SKM-1 (cell line): ENCODE measurements at regions not wholly inside any gene's neighbourhood (a gene's known extent, or its start where the extent isn't known, plus 50 kb on each side); places are given as distances from the start of the nearest gene placed in this dataset.

ENCODE experiments used
- DNase-seq: peaks from one replicate; lab custom pipeline; 2025; ENCODE audit not compliant: unreplicated experiment; lab: John Stamatoyannopoulos, UW

GRCh38 chrX:39582091-39582490, 515.7 kb downstream of the BCOR start:
- no peak for DNase-seq

GRCh38 chrX:39582976-39583375, 514.8 kb downstream of the BCOR start:
- DNase-seq: no peak

GRCh38 chrX:39585808-39586207, 511.9 kb downstream of the BCOR start:
- DNase-seq: no peak

GRCh38 chrX:39586359-39586758, 511.4 kb downstream of the BCOR start:
- DNase-seq: no peak

- no peak for DNase-seq
These were observed 506.7 kb downstream of the BCOR start for GRCh38 chrX:39591099-39591498.

- DNase-seq: no peak
These were observed 505.0 kb downstream of the BCOR start for GRCh38 chrX:39592776-39593175.

- no peak for DNase-seq
These were observed 501.8 kb downstream of the BCOR start for GRCh38 chrX:39595977-39596376.

GRCh38 chrX:39596437-39596836, 501.3 kb downstream of the BCOR start:
- no peak for DNase-seq

GRCh38 chrX:39599339-39599738, 498.4 kb downstream of the BCOR start:
- DNase-seq: no peak

- DNase-seq: no peak
These were observed 497.5 kb downstream of the BCOR start for GRCh38 chrX:39600222-39600621.

GRCh38 chrX:39601231-39602177, 496.3 kb downstream of the BCOR start:
- no peak for DNase-seq

- no peak for DNase-seq
These were observed 495.6 kb downstream of the BCOR start for GRCh38 chrX:39602195-39602594.

GRCh38 chrX:39603230-39603629, 494.5 kb downstream of the BCOR start:
- DNase-seq: no peak

GRCh38 chrX:39605183-39605582, 492.6 kb downstream of the BCOR start:
- DNase-seq: no peak

GRCh38 chrX:39605866-39606265, 491.9 kb downstream of the BCOR start:
- no peak for DNase-seq

GRCh38 chrX:39609941-39610340, 487.8 kb downstream of the BCOR start:
- no peak for DNase-seq

- DNase-seq: no peak
These were observed 486.3 kb downstream of the BCOR start for GRCh38 chrX:39611468-39611867.

- no peak for DNase-seq
These were observed 484.2 kb downstream of the BCOR start for GRCh38 chrX:39613482-39613995.

- no peak for DNase-seq
These were observed 483.6 kb downstream of the BCOR start for GRCh38 chrX:39613997-39614679.

- no peak for DNase-seq
These were observed 483.1 kb downstream of the BCOR start for GRCh38 chrX:39614680-39614998.

- no peak for DNase-seq
These were observed 481.5 kb downstream of the BCOR start for GRCh38 chrX:39616098-39616729.

- DNase-seq: no peak
These were observed 481.0 kb downstream of the BCOR start for GRCh38 chrX:39616731-39617130.
